HG03060 (cell line): ENCODE measurements at regions not wholly inside any gene's neighbourhood (a gene's known extent, or its start where the extent isn't known, plus 50 kb on each side); places are given as distances from the start of the nearest gene placed in this dataset.
"Not testable (repeated sequence)": the region's sequence is repeated elsewhere in the genome, so short reads cannot be mapped to it uniquely, and the experiment has no call there.

Experiments
- ATAC-seq: cut with Tn5 transposase; IDR thresholded peaks from one replicate; pipeline ENCODE4 v1.9.1; 2021; ENCODE audit warnings: low read depth, moderate number of reproducible peaks; ENCODE audit not compliant: unreplicated experiment

- ATAC-seq, result not testable (repeated sequence)
These were observed 51.4 kb upstream of the INPP4B start for GRCh38 chr4:142897518-142897917.

- no peak for ATAC-seq
These were observed 54.5 kb upstream of the INPP4B start for GRCh38 chr4:142900622-142901021.

GRCh38 chr4:142901166-142901662, 55.1 kb upstream of the INPP4B start:
- ATAC-seq, result no peak

- not testable (repeated sequence) for ATAC-seq
These were observed 57.5 kb upstream of the INPP4B start for GRCh38 chr4:142903617-142904016.

GRCh38 chr4:142909908-142910307, 63.8 kb upstream of the INPP4B start:
- no peak for ATAC-seq

GRCh38 chr4:142913034-142913433, 66.9 kb upstream of the INPP4B start:
- no peak for ATAC-seq

GRCh38 chr4:142913461-142914030, 67.4 kb upstream of the INPP4B start:
- no peak for ATAC-seq

- ATAC-seq, result no peak
These were observed 71.6 kb upstream of the INPP4B start for GRCh38 chr4:142917678-142918077.

GRCh38 chr4:142922720-142923119, 76.6 kb upstream of the INPP4B start:
- no peak for ATAC-seq

- ATAC-seq, result no peak
These were observed 77.5 kb upstream of the INPP4B start for GRCh38 chr4:142923619-142924018.

GRCh38 chr4:142925161-142925560, 79.1 kb upstream of the INPP4B start:
- ATAC-seq, result no peak

GRCh38 chr4:142927721-142928120, 81.6 kb upstream of the INPP4B start:
- no peak for ATAC-seq

GRCh38 chr4:142929526-142929925, 83.4 kb upstream of the INPP4B start:
- ATAC-seq, result no peak

- no peak for ATAC-seq
These were observed 87.1 kb upstream of the INPP4B start for GRCh38 chr4:142933207-142933606.

- no peak for ATAC-seq
These were observed 94.6 kb upstream of the INPP4B start for GRCh38 chr4:142940425-142941330.

- ATAC-seq, result no peak
These were observed 98.5 kb upstream of the INPP4B start for GRCh38 chr4:142944565-142944964.

GRCh38 chr4:142952821-142953580, 106.9 kb upstream of the INPP4B start:
- no peak for ATAC-seq

GRCh38 chr4:142954415-142954814, 108.3 kb upstream of the INPP4B start:
- no peak for ATAC-seq

- ATAC-seq, result no peak
These were observed 109.4 kb upstream of the INPP4B start for GRCh38 chr4:142955501-142955900.

GRCh38 chr4:142959173-142959572, 113.1 kb upstream of the INPP4B start:
- ATAC-seq, result no peak

- ATAC-seq, result no peak
These were observed 114.0 kb upstream of the INPP4B start for GRCh38 chr4:142960126-142960525.
